Activated B cell treated with CpG ODN at 0.5 μM for 24 hours (primary cell): ENCODE measurements at regions not wholly inside any gene's neighbourhood (a gene's known extent, or its start where the extent isn't known, plus 50 kb on each side); places are given as distances from the start of the nearest gene placed in this dataset.
"Not testable (repeated sequence)": the region's sequence is repeated elsewhere in the genome, so short reads cannot be mapped to it uniquely, and the experiment has no call there.

Source experiments
- ATAC-seq: fragments of 200-7000 bp; cut with Tn5 transposase; one replicate; pipeline ENCODE4 v1.10.0; 2021; ENCODE audit warnings: low read depth, mild to moderate bottlenecking, moderate library complexity
- CTCF ChIA-PET: fragments of 350-600 bp; sonication (Branson Sonifier 250); formaldehyde crosslinking; loops from one replicate; lab custom pipeline; 2021; ENCODE audit warnings: antibody characterized with exemption; lab: Charles Lee
- POLR2A ChIA-PET: fragments of 350-600 bp; sonication (Branson Sonifier 250); formaldehyde crosslinking; loops from one replicate; lab custom pipeline; 2021; ENCODE audit warnings: antibody characterized with exemption; lab: Charles Lee
- DNase-seq: peaks from one replicate; pipeline ENCODE4 v3.0.0; 2022
- H3K27ac Mint-ChIP-seq: one replicate; pipeline ENCODE4 v1.8.0; 2020; ENCODE audit warnings: mixed read lengths
- H3K27me3 Mint-ChIP-seq: one replicate; pipeline ENCODE4 v1.8.0; 2021; ENCODE audit warnings: mixed read lengths
- H3K36me3 Mint-ChIP-seq: one replicate; pipeline ENCODE4 v1.8.0; 2021; ENCODE audit warnings: low read depth, mixed read lengths
- H3K4me1 Mint-ChIP-seq: one replicate; pipeline ENCODE4 v1.8.0; 2021; ENCODE audit warnings: mixed read lengths
- H3K4me3 Mint-ChIP-seq: one replicate; pipeline ENCODE4 v1.8.0; 2020; ENCODE audit warnings: mild to moderate bottlenecking, mixed read lengths
- H3K9me3 Mint-ChIP-seq: one replicate; pipeline ENCODE4 v1.8.0; 2020; ENCODE audit warnings: mixed read lengths
- CTCF ChIP-seq: fragments of 200-600 bp; IDR thresholded peaks from one replicate; pipeline ENCODE4 v1.8.0; 2022; ENCODE audit warnings: antibody characterized with exemption, mild to moderate bottlenecking
- intact Hi-C: fragments of 100-400 bp; cut with micrococcal nuclease; formaldehyde crosslinking; loops from one replicate; pipeline ENCODE4 v1.15.1; 2024

GRCh38 chr1:147103416-147104155 lies 68.7 kb downstream of the PRKAB2 start:
- H3K4me3 Mint-ChIP-seq, H3K9me3 Mint-ChIP-seq, CTCF ChIA-PET, ATAC-seq, intact Hi-C loops, DNase-seq, H3K4me1 Mint-ChIP-seq, H3K27ac Mint-ChIP-seq, POLR2A ChIA-PET, H3K36me3 Mint-ChIP-seq: not testable (repeated sequence)
- peaks cover 10% of the 10 kb centered on the region for H3K27me3 Mint-ChIP-seq

GRCh38 chr1:147099192-147099591 lies 73.1 kb downstream of the PRKAB2 start:
- Mint-ChIP-seq H3K27me3 (peaks cover 3% of the 10 kb centered on the region), H3K27ac (no peak overlapping the region), H3K4me3 (no peak overlapping the region), H3K9me3 (no peaks in the 10 kb centered on the region), H3K4me1 (peaks cover 5% of the 10 kb centered on the region), H3K36me3 (no peaks in the 10 kb centered on the region)
- CTCF ChIA-PET: interaction anchor here (1.0 to 1.3 kb wide), 2 partner anchors 18 to 143 kb away, joined by 3 read pairs; partner anchors contain the start of gene CHD1L
- POLR2A ChIA-PET: no interaction called here
- intact Hi-C loops: no loop called here
- no peak for ATAC-seq
- no peak for DNase-seq
- no peak for TF ChIP-seq CTCF

- intact Hi-C loops: not testable (repeated sequence)
Measured at GRCh38 chr1:147098338-147098973, 73.8 kb downstream of the PRKAB2 start.

GRCh38 chr1:147095691-147096090 lies 76.6 kb downstream of the PRKAB2 start:
- no peak for ATAC-seq
- POLR2A ChIA-PET: no interaction called here
- H3K27ac Mint-ChIP-seq: no peak overlapping the region
- no peak for DNase-seq
- CTCF ChIA-PET: no interaction called here
- TF ChIP-seq CTCF: no peak
- intact Hi-C loops: no loop called here
- H3K27me3 Mint-ChIP-seq: peaks cover 11% of the 10 kb centered on the region
- H3K4me1 Mint-ChIP-seq: no peaks in the 10 kb centered on the region
- H3K4me3 Mint-ChIP-seq: no peak overlapping the region
- no peaks in the 10 kb centered on the region for H3K36me3 Mint-ChIP-seq
- no peaks in the 10 kb centered on the region for H3K9me3 Mint-ChIP-seq

More at GRCh38 chr1:147098338-147098973, 73.8 kb downstream of the PRKAB2 start:
- H3K4me1 Mint-ChIP-seq, DNase-seq, H3K4me3 Mint-ChIP-seq, H3K27ac Mint-ChIP-seq, ATAC-seq, H3K36me3 Mint-ChIP-seq, H3K27me3 Mint-ChIP-seq, POLR2A ChIA-PET, H3K9me3 Mint-ChIP-seq: not testable (repeated sequence)
- CTCF ChIA-PET: interaction anchor here (1.0 to 1.3 kb wide), 2 partner anchors 18 to 144 kb away, joined by 3 read pairs; partner anchors contain the start of gene CHD1L

- ATAC-seq: no peak
- no peaks in the 10 kb centered on the region for H3K36me3 Mint-ChIP-seq
- H3K27me3 Mint-ChIP-seq: peaks cover 11% of the 10 kb centered on the region
- peaks cover 2% of the 10 kb centered on the region for H3K9me3 Mint-ChIP-seq
- ChIA-PET CTCF (no interaction called here), POLR2A (interaction anchor here (0.6 to 1.1 kb wide), 2 partner anchors 50 to 82 kb away, joined by 3 read pairs; no protein-coding TSS in a partner anchor)
- no peak for DNase-seq
- intact Hi-C loops: no loop called here
- H3K27ac Mint-ChIP-seq: no peak overlapping the region
- no peaks in the 10 kb centered on the region for H3K4me1 Mint-ChIP-seq
- H3K4me3 Mint-ChIP-seq: no peak overlapping the region
- no peak for TF ChIP-seq CTCF
Measured at GRCh38 chr1:147091801-147092200, 80.5 kb downstream of the PRKAB2 start.

GRCh38 chr1:147089457-147089856 lies 82.8 kb downstream of the PRKAB2 start:
- intact Hi-C loops: loop anchor here (10.0 kb wide), 1 partner anchor 85 kb away; the partner anchor contains the start of gene PRKAB2
- Mint-ChIP-seq H3K27ac (no peak overlapping the region), H3K4me1 (peaks cover 4% of the 10 kb centered on the region), H3K27me3 (peaks cover 11% of the 10 kb centered on the region), H3K4me3 (no peak overlapping the region), H3K9me3 (peaks cover 2% of the 10 kb centered on the region), H3K36me3 (no peaks in the 10 kb centered on the region)
- ATAC-seq: no peak
- CTCF ChIA-PET: no interaction called here
- POLR2A ChIA-PET: interaction anchor here (1.0 kb wide), 1 partner anchor 10 kb away, joined by 3 read pairs; no protein-coding TSS in a partner anchor
- DNase-seq: no peak
- TF ChIP-seq CTCF: no peak
